ENCODE measurements at regions not wholly inside any gene's neighbourhood (a gene's known extent, or its start where the extent isn't known, plus 50 kb on each side); places are given as distances from the start of the nearest gene placed in this dataset.
A peak's percentile ranks its signal among the peaks of the same experiment; 100 is the strongest.

GRCh38 chr10:46227936-46228562, 58.7 kb upstream of the ANTXRL start:
- Histone ChIP-seq H3K27me3 (ENCODE audit: control insufficient read depth, insufficient read depth, low read length) (peaks cover 7% of the 10 kb centered on the region), H3K9me3 (ENCODE audit: control insufficient read depth, insufficient read depth, low read length) (0 out of 2 replicates have a peak, but pooled peaks cover 2% of the 10 kb centered on the region), H3K4me3 (ENCODE audit: low read depth, low read length) (no peak overlapping the region), H3K27ac (ENCODE audit: low read depth, low read length) (no peak overlapping the region)
- CTCF ChIA-PET, result interaction anchor here (0.8 to 2.6 kb wide), 4 partner anchors 11 to 337 kb away, joined by 3 to 16 read pairs (median 4); no protein-coding TSS in a partner anchor
- POLR2A ChIA-PET, result no interaction called here
- no peak for DNase-seq (ENCODE audit: low read depth, low spot score)
- TF ChIP-seq CTCF (IDR thresholded peaks at IDR 0.05; ENCODE audit: low read depth, low read length), result no peak

DNA sequence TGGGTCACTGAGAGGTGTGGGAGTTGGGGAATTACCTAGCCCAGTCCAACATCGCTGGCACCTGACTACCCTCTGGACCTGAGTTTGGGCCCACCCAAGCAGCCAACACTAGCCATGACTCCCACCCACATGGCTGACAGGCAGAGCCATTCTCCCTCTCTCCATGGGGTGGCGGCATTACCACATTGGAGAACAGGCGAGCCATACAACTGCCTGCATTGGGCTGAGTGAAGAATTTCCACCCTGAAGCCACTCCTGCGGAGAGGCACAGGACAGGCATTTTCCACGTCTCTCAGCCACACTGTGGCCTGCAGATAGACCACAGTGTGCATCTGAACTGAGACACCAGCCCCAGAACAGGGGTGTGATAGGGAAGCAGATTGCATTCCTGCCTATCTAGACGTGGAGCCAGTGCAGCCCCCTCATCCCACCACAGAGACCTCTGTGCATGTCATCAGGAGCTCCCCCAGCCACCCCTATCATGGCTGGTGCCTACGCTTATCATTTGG, 58.2 kb upstream of the ANTXRL start:
- POLR2A ChIA-PET, result no interaction called here
- Histone ChIP-seq H3K9me3 (ENCODE audit: control insufficient read depth, insufficient read depth, low read length) (no peaks in the 10 kb centered on the region), H3K27ac (ENCODE audit: low read depth, low read length) (no peak overlapping the region), H3K4me3 (ENCODE audit: low read depth, low read length) (no peak overlapping the region), H3K27me3 (ENCODE audit: control insufficient read depth, insufficient read depth, low read length) (peaks cover 7% of the 10 kb centered on the region)
- DNase-seq (ENCODE audit: low read depth, low spot score), result peak; percentile 50
- peak; percentile 99 for TF ChIP-seq CTCF (IDR thresholded peaks at IDR 0.05; ENCODE audit: low read depth, low read length)
- CTCF ChIA-PET, result interaction anchor here (0.5 to 2.6 kb wide), 8 partner anchors 10 to 337 kb away, joined by 3 to 16 read pairs (median 4); no protein-coding TSS in a partner anchor

- ChIA-PET CTCF (interaction anchor here (0.5 to 2.6 kb wide), 8 partner anchors 9 to 336 kb away, joined by 3 to 16 read pairs (median 4); no protein-coding TSS in a partner anchor), POLR2A (no interaction called here)
- Histone ChIP-seq H3K9me3 (ENCODE audit: control insufficient read depth, insufficient read depth, low read length) (no peaks in the 10 kb centered on the region), H3K27me3 (ENCODE audit: control insufficient read depth, insufficient read depth, low read length) (peaks cover 9% of the 10 kb centered on the region), H3K27ac (ENCODE audit: low read depth, low read length) (no peak overlapping the region), H3K4me3 (ENCODE audit: low read depth, low read length) (no peak overlapping the region)
- peak; percentile 66 for TF ChIP-seq CTCF (IDR thresholded peaks at IDR 0.05; ENCODE audit: low read depth, low read length)
- DNase-seq (ENCODE audit: low read depth, low spot score), result no peak
Observed at GRCh38 chr10:46229144-46229563, 57.6 kb upstream of the ANTXRL start.

DNA sequence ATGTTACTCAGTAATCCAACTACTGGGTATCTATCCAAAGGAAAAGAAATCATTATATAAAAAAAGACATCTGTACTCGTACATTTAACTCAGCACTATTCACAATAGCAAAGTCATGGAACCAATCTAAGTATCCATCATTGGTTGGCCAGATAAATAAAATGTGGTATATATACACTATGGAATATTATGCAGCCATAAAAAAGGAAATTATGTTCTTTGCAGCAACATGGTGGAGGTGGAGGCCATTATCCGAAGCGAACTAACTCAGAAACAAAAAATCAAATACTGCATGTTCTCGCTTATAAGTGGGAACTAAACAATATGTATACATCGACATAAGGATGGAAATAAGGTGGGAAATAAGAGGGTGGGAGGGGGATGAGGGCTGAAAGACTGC, 56.2 kb upstream of the ANTXRL start:
- ChIA-PET CTCF (no interaction called here), POLR2A (no interaction called here)

More for the DNA sequence above, 56.2 kb upstream of the ANTXRL start:
- H3K27me3 ChIP-seq (ENCODE audit: control insufficient read depth, insufficient read depth, low read length), result peaks cover 10% of the 10 kb centered on the region
- TF ChIP-seq CTCF (IDR thresholded peaks at IDR 0.05; ENCODE audit: low read depth, low read length), result no peak
- H3K4me3 ChIP-seq (ENCODE audit: low read depth, low read length), result no peak overlapping the region
- DNase-seq (ENCODE audit: low read depth, low spot score), result no peak
- H3K9me3 ChIP-seq (ENCODE audit: control insufficient read depth, insufficient read depth, low read length), result no peaks in the 10 kb centered on the region
- H3K27ac ChIP-seq (ENCODE audit: low read depth, low read length), result no peak overlapping the region

Measured in AG04450 (cell line).